Activated T-helper 1 cell treated with anti-CD3 and anti-CD28 coated beads, Interleukin-12 subunit alpha, Interleukin-12 subunit beta, Interleukin-2, Interleukin-4 antibody, amounts not matched to agents 30 ng/mL and 10 ng/mL and 1 ng/mL, durations not matched to agents 14 hours and 24 hours and 36 hours (primary cell): ENCODE measurements at regions not wholly inside any gene's neighbourhood (a gene's known extent, or its start where the extent isn't known, plus 50 kb on each side); places are given as distances from the start of the nearest gene placed in this dataset.

Experiments
- DNase-seq: peaks from one replicate; pipeline ENCODE4 v3.0.0; 2021; ENCODE audit warnings: low spot score
- H3K27ac Mint-ChIP-seq: one replicate; pipeline ENCODE4 v1.8.0; 2021; ENCODE audit warnings: mild to moderate bottlenecking, mixed read lengths
- H3K27me3 Mint-ChIP-seq: one replicate; pipeline ENCODE4 v1.8.0; 2022; ENCODE audit warnings: mild to moderate bottlenecking, moderate library complexity, mixed read lengths; ENCODE audit not compliant: insufficient read depth
- H3K36me3 Mint-ChIP-seq: one replicate; pipeline ENCODE4 v1.8.0; 2021; ENCODE audit warnings: low read depth, mixed read lengths
- H3K4me1 Mint-ChIP-seq: one replicate; pipeline ENCODE4 v1.8.0; 2021; ENCODE audit warnings: low read depth, mixed read lengths
- H3K4me3 Mint-ChIP-seq: one replicate; pipeline ENCODE4 v1.8.0; 2021; ENCODE audit warnings: mild to moderate bottlenecking, moderate library complexity, mixed read lengths
- H3K9me3 Mint-ChIP-seq: one replicate; pipeline ENCODE4 v1.8.0; 2021; ENCODE audit warnings: mixed read lengths
- intact Hi-C: fragments of 100-400 bp; cut with micrococcal nuclease; formaldehyde crosslinking; loops from one replicate; pipeline ENCODE4 v1.15.1; 2024

- H3K36me3 Mint-ChIP-seq: no peaks in the 10 kb centered on the region
- no peak overlapping the region for H3K27ac Mint-ChIP-seq
- no peaks in the 10 kb centered on the region for H3K4me1 Mint-ChIP-seq
- no peaks in the 10 kb centered on the region for H3K9me3 Mint-ChIP-seq
- H3K27me3 Mint-ChIP-seq: peaks cover 5% of the 10 kb centered on the region
- no peak overlapping the region for H3K4me3 Mint-ChIP-seq
- intact Hi-C loops: no loop called here
- DNase-seq: no peak
Observed at GRCh38 chr7:94250124-94250523, 144.6 kb upstream of the COL1A2 start.

GRCh38 chr7:94250987-94251386, 143.7 kb upstream of the COL1A2 start:
- Mint-ChIP-seq H3K27ac (no peak overlapping the region), H3K27me3 (peaks cover 5% of the 10 kb centered on the region), H3K9me3 (no peaks in the 10 kb centered on the region), H3K4me3 (no peak overlapping the region), H3K36me3 (no peaks in the 10 kb centered on the region), H3K4me1 (no peaks in the 10 kb centered on the region)
- no peak for DNase-seq
- intact Hi-C loops: no loop called here

- no peak for DNase-seq
- no peak overlapping the region for H3K4me3 Mint-ChIP-seq
- no peaks in the 10 kb centered on the region for H3K9me3 Mint-ChIP-seq
- peaks cover 5% of the 10 kb centered on the region for H3K27me3 Mint-ChIP-seq
- no peaks in the 10 kb centered on the region for H3K36me3 Mint-ChIP-seq
- H3K4me1 Mint-ChIP-seq: no peaks in the 10 kb centered on the region
- intact Hi-C loops: no loop called here
- H3K27ac Mint-ChIP-seq: no peak overlapping the region
Observed at GRCh38 chr7:94252124-94252523, 142.6 kb upstream of the COL1A2 start.

- intact Hi-C loops: no loop called here
- H3K4me3 Mint-ChIP-seq: no peak overlapping the region
- H3K27me3 Mint-ChIP-seq: peaks cover 5% of the 10 kb centered on the region
- no peaks in the 10 kb centered on the region for H3K9me3 Mint-ChIP-seq
- no peaks in the 10 kb centered on the region for H3K4me1 Mint-ChIP-seq
- no peaks in the 10 kb centered on the region for H3K36me3 Mint-ChIP-seq
- no peak overlapping the region for H3K27ac Mint-ChIP-seq
- DNase-seq: no peak
Observed at GRCh38 chr7:94252971-94253370, 141.7 kb upstream of the COL1A2 start.

- H3K27me3 Mint-ChIP-seq: peaks cover 5% of the 10 kb centered on the region
- H3K27ac Mint-ChIP-seq: no peak overlapping the region
- intact Hi-C loops: no loop called here
- H3K4me1 Mint-ChIP-seq: no peaks in the 10 kb centered on the region
- no peak for DNase-seq
- no peaks in the 10 kb centered on the region for H3K36me3 Mint-ChIP-seq
- H3K4me3 Mint-ChIP-seq: no peak overlapping the region
- H3K9me3 Mint-ChIP-seq: no peaks in the 10 kb centered on the region
Observed at GRCh38 chr7:94253686-94254085, 141.0 kb upstream of the COL1A2 start.

GRCh38 chr7:94258418-94259300, 136.0 kb upstream of the COL1A2 start:
- no peaks in the 10 kb centered on the region for H3K36me3 Mint-ChIP-seq
- DNase-seq: no peak
- H3K27ac Mint-ChIP-seq: no peak overlapping the region
- intact Hi-C loops: no loop called here
- H3K9me3 Mint-ChIP-seq: no peaks in the 10 kb centered on the region
- no peaks in the 10 kb centered on the region for H3K4me1 Mint-ChIP-seq
- H3K27me3 Mint-ChIP-seq: peaks cover 11% of the 10 kb centered on the region
- no peak overlapping the region for H3K4me3 Mint-ChIP-seq

GRCh38 chr7:94261067-94261466, 133.6 kb upstream of the COL1A2 start:
- H3K36me3 Mint-ChIP-seq: no peaks in the 10 kb centered on the region
- no peaks in the 10 kb centered on the region for H3K4me1 Mint-ChIP-seq
- peaks cover 11% of the 10 kb centered on the region for H3K27me3 Mint-ChIP-seq
- no peak overlapping the region for H3K4me3 Mint-ChIP-seq
- H3K9me3 Mint-ChIP-seq: no peaks in the 10 kb centered on the region
- DNase-seq: no peak
- intact Hi-C loops: no loop called here
- H3K27ac Mint-ChIP-seq: no peak overlapping the region

GRCh38 chr7:94264756-94265155, 129.9 kb upstream of the COL1A2 start:
- H3K27me3 Mint-ChIP-seq: peaks cover 11% of the 10 kb centered on the region

GRCh38 chr7:94265456-94265855, 129.2 kb upstream of the COL1A2 start:
- H3K4me3 Mint-ChIP-seq: no peak overlapping the region
- no peaks in the 10 kb centered on the region for H3K9me3 Mint-ChIP-seq
- H3K27ac Mint-ChIP-seq: no peak overlapping the region
- H3K36me3 Mint-ChIP-seq: no peaks in the 10 kb centered on the region
- H3K4me1 Mint-ChIP-seq: no peaks in the 10 kb centered on the region
- intact Hi-C loops: no loop called here
- H3K27me3 Mint-ChIP-seq: peaks cover 14% of the 10 kb centered on the region
- DNase-seq: no peak

More at GRCh38 chr7:94264756-94265155, 129.9 kb upstream of the COL1A2 start:
- no peak for DNase-seq
- Mint-ChIP-seq H3K4me1 (no peaks in the 10 kb centered on the region), H3K27ac (no peak overlapping the region), H3K36me3 (no peaks in the 10 kb centered on the region), H3K4me3 (no peak overlapping the region), H3K9me3 (no peaks in the 10 kb centered on the region)
- intact Hi-C loops: no loop called here

- intact Hi-C loops: no loop called here
- DNase-seq: no peak
- no peaks in the 10 kb centered on the region for H3K4me1 Mint-ChIP-seq
- H3K36me3 Mint-ChIP-seq: no peaks in the 10 kb centered on the region
- H3K27ac Mint-ChIP-seq: no peak overlapping the region
- H3K9me3 Mint-ChIP-seq: no peaks in the 10 kb centered on the region
- peaks cover 11% of the 10 kb centered on the region for H3K27me3 Mint-ChIP-seq
- H3K4me3 Mint-ChIP-seq: no peak overlapping the region
Observed at GRCh38 chr7:94266238-94266644, 128.5 kb upstream of the COL1A2 start.

- DNase-seq: no peak
- Mint-ChIP-seq H3K36me3 (no peaks in the 10 kb centered on the region), H3K27me3 (peaks cover 6% of the 10 kb centered on the region), H3K27ac (no peak overlapping the region), H3K4me3 (no peak overlapping the region), H3K9me3 (no peaks in the 10 kb centered on the region), H3K4me1 (peaks cover 6% of the 10 kb centered on the region)
- intact Hi-C loops: no loop called here
Observed at GRCh38 chr7:94270772-94271171, 123.9 kb upstream of the COL1A2 start.

- Mint-ChIP-seq H3K9me3 (no peaks in the 10 kb centered on the region), H3K36me3 (no peaks in the 10 kb centered on the region), H3K27me3 (peaks cover 6% of the 10 kb centered on the region), H3K4me3 (no peak overlapping the region), H3K4me1 (peaks cover 6% of the 10 kb centered on the region), H3K27ac (no peak overlapping the region)
- intact Hi-C loops: no loop called here
- DNase-seq: no peak
Observed at GRCh38 chr7:94272821-94273583, 121.7 kb upstream of the COL1A2 start.

- peaks cover 6% of the 10 kb centered on the region for H3K4me1 Mint-ChIP-seq
- H3K27ac Mint-ChIP-seq: no peak overlapping the region
- intact Hi-C loops: no loop called here
- no peaks in the 10 kb centered on the region for H3K36me3 Mint-ChIP-seq
- H3K4me3 Mint-ChIP-seq: no peak overlapping the region
- DNase-seq: peak; percentile 3
- H3K9me3 Mint-ChIP-seq: no peaks in the 10 kb centered on the region
- H3K27me3 Mint-ChIP-seq: peaks cover 9% of the 10 kb centered on the region
Observed at GRCh38 chr7:94274828-94275227, 119.9 kb upstream of the COL1A2 start.
